HCT116 (cell line): ENCODE measurements at regions not wholly inside any gene's neighbourhood (a gene's known extent, or its start where the extent isn't known, plus 50 kb on each side); places are given as distances from the start of the nearest gene placed in this dataset.

Experiments
- ATAC-seq: fragments of 200-7000 bp; cut with Tn5 transposase; 2 replicates; pipeline ENCODE4 v1.9.1; 2020; ENCODE audit warnings: mild to moderate bottlenecking, moderate library complexity
- BruUV-seq: library from RNA; stranded (reverse); fragments of 400-500 nt; replicated peaks from 2 replicates; lab custom pipeline; 2021; lab: Mats Ljungman, UMichigan
- CTCF ChIA-PET: fragments of 300-600 bp; sonication (Branson Sonifier 250); formaldehyde crosslinking; loops from one replicate; lab custom pipeline; 2021; ENCODE audit warnings: antibody characterized with exemption; lab: Charles Lee
- POLR2A ChIA-PET: fragments of 300-600, 350-600 bp; sonication (Branson Sonifier 250); formaldehyde crosslinking; loops from one replicate; lab custom pipeline; 2021; ENCODE audit warnings: antibody characterized with exemption; lab: Charles Lee
- RAD21 ChIA-PET, 2 experiments: fragments of 300-600 bp; sonication (Branson Sonifier 250); formaldehyde crosslinking; loops; one replicate each; lab custom pipeline; 2023; ENCODE audit warnings: low total read pairs in 2 of 2; ENCODE audit not compliant: uncharacterized antibody in 2 of 2, unreplicated experiment in 2 of 2, low non-redundant PET in 1 of 2; lab: Charles Lee
- DNase-seq: peaks from one replicate; pipeline ENCODE4 v3.0.0-alpha.2; 2010; ENCODE audit warnings: low read depth, low spot score
- H2AFZ ChIP-seq: fragments of 200-600 bp; shearing (Covaris generic), sonication (generic); 2 replicates; pipeline ENCODE4 v1.6.1; 2017; ENCODE audit warnings: low read depth, mixed run types, mixed read lengths, antibody characterized with exemption, low read length; ENCODE audit not compliant: poor library complexity, severe bottlenecking
- H3K27ac ChIP-seq: 2 replicates; pipeline ENCODE4 v1.5.1; 2012; ENCODE audit warnings: low read depth, low read length
- H3K27me3 ChIP-seq: fragments of 200-600 bp; sonication (generic); 2 replicates; pipeline ENCODE4 v1.6.1; 2016; ENCODE audit warnings: mixed run types, low read length, mixed read lengths; ENCODE audit not compliant: insufficient read depth
- H3K36me3 ChIP-seq, 2 experiments: fragments of 200-500 bp in 1 of 2; fragments of 200-600 bp in 1 of 2; sonication (Bioruptor generic) in 1 of 2; sonication (generic) in 1 of 2; 2 replicates each; pipeline versions ENCODE4 v1.5.1 to v1.6.1; 2014 to 2016; ENCODE audit warnings: low read length in 2 of 2, inconsistent platforms in 1 of 2, mixed read lengths in 1 of 2, mixed run types in 1 of 2; ENCODE audit not compliant: insufficient read depth in 2 of 2, control insufficient read depth in 1 of 2
- H3K4me1 ChIP-seq, 2 experiments: fragments of 200-600 bp in 1 of 2; sonication (generic) in 1 of 2; 2 replicates each; pipeline versions ENCODE4 v1.5.1 to v1.6.1; 2012 to 2017; ENCODE audit warnings: low read length in 2 of 2, inconsistent platforms in 1 of 2, mild to moderate bottlenecking in 1 of 2, mixed read lengths in 1 of 2, mixed run types in 1 of 2, moderate library complexity in 1 of 2; ENCODE audit not compliant: insufficient read depth in 2 of 2, control insufficient read depth in 1 of 2
- H3K4me2 ChIP-seq: fragments of 200-600 bp; sonication (generic); 2 replicates; pipeline ENCODE4 v1.6.1; 2017; ENCODE audit warnings: mixed run types, low read length, mixed read lengths
- H3K4me3 ChIP-seq, 2 experiments: fragments of 200-600 bp in 1 of 2; sonication (generic) in 1 of 2; replicated peaks in 1 of 2; 2 replicates each; pipeline ENCODE4 v1.5.1; 2011 to 2016; ENCODE audit warnings: low read length in 2 of 2, control low read depth in 1 of 2, low read depth in 1 of 2, mild to moderate bottlenecking in 1 of 2, mixed read lengths in 1 of 2, mixed run types in 1 of 2
- H3K79me2 ChIP-seq: fragments of 200-600 bp; sonication (generic); 2 replicates; pipeline ENCODE4 v1.6.1; 2017; ENCODE audit warnings: mild to moderate bottlenecking, mixed run types, low read length, moderate library complexity, mixed read lengths; ENCODE audit not compliant: insufficient read depth
- H3K9ac ChIP-seq: fragments of 200-600 bp; sonication (generic); 2 replicates; pipeline ENCODE4 v1.6.1; 2016; ENCODE audit warnings: low read length, mixed read lengths
- H3K9me2 ChIP-seq: fragments of 200-600 bp; sonication (generic), shearing (Covaris generic); 2 replicates; pipeline ENCODE4 v1.6.1; 2017; ENCODE audit warnings: mixed run types, mild to moderate bottlenecking, moderate library complexity; ENCODE audit not compliant: insufficient read depth
- H3K9me3 ChIP-seq, 2 experiments: fragments of 200-500 bp in 1 of 2; fragments of 200-600 bp in 1 of 2; sonication (Bioruptor generic) in 1 of 2; sonication (generic) in 1 of 2; 2 replicates each; pipeline ENCODE4 v1.6.1; 2014 to 2017; ENCODE audit warnings: low read length in 2 of 2, mixed read lengths in 2 of 2, inconsistent platforms in 1 of 2, low read depth in 1 of 2, mild to moderate bottlenecking in 1 of 2, mixed run types in 1 of 2, moderate library complexity in 1 of 2; ENCODE audit not compliant: control insufficient read depth in 1 of 2, insufficient read depth in 1 of 2
- H4K20me1 ChIP-seq: fragments of 200-600 bp; sonication (generic), shearing (Covaris generic); 2 replicates; pipeline ENCODE4 v1.6.1; 2017; ENCODE audit warnings: mixed run types, mild to moderate bottlenecking, moderate library complexity; ENCODE audit not compliant: insufficient read depth
- ATF3 ChIP-seq: IDR thresholded peaks from 2 replicates; pipeline ENCODE4 v1.6.1; 2012
- CBX3 ChIP-seq: IDR thresholded peaks from 2 replicates; pipeline ENCODE4 v1.6.1; 2012; ENCODE audit warnings: low read depth
- CTCF ChIP-seq, 3 experiments: fragments of 200-600 bp in 1 of 3; sonication (generic) in 1 of 3; IDR thresholded peaks in 2 of 3; conservative IDR thresholded peaks in 1 of 3; 2 replicates each; pipeline ENCODE4 v1.5.1; 2012 to 2017; ENCODE audit warnings: low read depth in 2 of 3, low read length in 2 of 3, antibody characterized with exemption in 1 of 3, borderline replicate concordance in 1 of 3, control low read depth in 1 of 3, mild to moderate bottlenecking in 1 of 3, mixed read lengths in 1 of 3, mixed run types in 1 of 3, moderate library complexity in 1 of 3; ENCODE audit not compliant: insufficient read depth in 1 of 3
- EGR1 ChIP-seq: IDR thresholded peaks from 2 replicates; pipeline ENCODE4 v1.6.1; 2012; ENCODE audit warnings: low read depth
- EZH2 ChIP-seq: fragments of 200-600 bp; sonication (generic); IDR thresholded peaks from 2 replicates; pipeline ENCODE4 v1.6.1; 2017; ENCODE audit warnings: antibody characterized with exemption, mixed run types
- EZH2phosphoT487 ChIP-seq: fragments of 200-600 bp; IDR thresholded peaks from 2 replicates; pipeline ENCODE4 v1.6.1; 2018; ENCODE audit warnings: antibody characterized with exemption, borderline replicate concordance
- FOSL1 ChIP-seq: IDR thresholded peaks from 2 replicates; pipeline ENCODE4 v1.6.1; 2012; ENCODE audit warnings: low read depth
- JUND ChIP-seq: IDR thresholded peaks from 2 replicates; pipeline ENCODE4 v1.6.1; 2012
- MAX ChIP-seq: IDR thresholded peaks from 2 replicates; pipeline ENCODE4 v1.6.1; 2012
- POLR2A ChIP-seq: IDR thresholded peaks from 2 replicates; pipeline ENCODE4 v1.7.0; 2011; ENCODE audit warnings: borderline replicate concordance; ENCODE audit not compliant: insufficient read depth, insufficient read length; ENCODE audit errors: extremely low read depth
- REST ChIP-seq: IDR thresholded peaks from 2 replicates; pipeline ENCODE4 v1.6.1; 2012; ENCODE audit warnings: low read depth
- SIN3A ChIP-seq: IDR thresholded peaks from 2 replicates; pipeline ENCODE4 v1.6.1; 2012; ENCODE audit warnings: low read depth
- SP1 ChIP-seq: IDR thresholded peaks from 2 replicates; pipeline ENCODE4 v1.6.1; 2012; ENCODE audit warnings: low read depth
- SRF ChIP-seq: IDR thresholded peaks from 2 replicates; pipeline ENCODE4 v1.6.1; 2012; ENCODE audit warnings: low read depth
- YY1 ChIP-seq: IDR thresholded peaks from 2 replicates; pipeline ENCODE4 v1.6.1; 2011; ENCODE audit warnings: low read length, low read depth, moderate library complexity, mild to moderate bottlenecking; ENCODE audit not compliant: insufficient replicate concordance; ENCODE audit errors: extremely low read depth
- ZBTB33 ChIP-seq: IDR thresholded peaks from 2 replicates; pipeline ENCODE4 v1.6.1; 2011; ENCODE audit warnings: mild to moderate bottlenecking, low read length, moderate library complexity; ENCODE audit not compliant: insufficient replicate concordance; ENCODE audit errors: extremely low read depth
- ZFX ChIP-seq: fragments of 450-650 bp; IDR thresholded peaks from 2 replicates; pipeline ENCODE4 v1.6.1; 2017
- ZNF274 ChIP-seq: fragments of 200-500 bp; sonication (Bioruptor generic); IDR thresholded peaks from 2 replicates; pipeline ENCODE4 v1.6.1; 2014; ENCODE audit warnings: mild to moderate bottlenecking, low read depth, low read length, inconsistent platforms
- intact Hi-C: fragments of 100-400 bp; cut with micrococcal nuclease; formaldehyde crosslinking; loops from 2 replicates; pipeline ENCODE4 v1.10.0; 2022

- H3K9me2 ChIP-seq = no peaks in the 10 kb centered on the region
- peaks cover 0 to 23% of the 10 kb centered on the region in 2 experiments; a peak in 3 of 4 replicates for H3K9me3 ChIP-seq
- no peak overlapping the region for H2AFZ ChIP-seq
- intact Hi-C loops = no loop called here
- TF ChIP-seq EGR1 = no peak
- TF ChIP-seq CBX3 = no peak
- no peak for TF ChIP-seq ZNF274
- TF ChIP-seq POLR2A = no peak
- TF ChIP-seq SRF = no peak
- no peak for TF ChIP-seq REST
- no peak for TF ChIP-seq SP1
- TF ChIP-seq EZH2phosphoT487 = no peak
- no peak for TF ChIP-seq ATF3
- TF ChIP-seq SIN3A = no peak
- TF ChIP-seq FOSL1 = no peak
- TF ChIP-seq YY1 = no peak
- TF ChIP-seq CTCF (IDR thresholded peaks at IDR 0.05 in 2 of 3, conservative IDR thresholded peaks at IDR 0.05 in 1 of 3; ENCODE audit: borderline replicate concordance in 1 of 3, insufficient read depth in 1 of 3, low read depth in 2 of 3, low read length in 2 of 3) = no peak
- no peak for TF ChIP-seq JUND
- TF ChIP-seq ZBTB33 = no peak
- no peak for TF ChIP-seq EZH2
- TF ChIP-seq MAX = no peak
- TF ChIP-seq ZFX = no peak
- TF ChIP-seq, all 23 proteins: peak for 0
- Histone ChIP-seq H3K4me3 (no peak overlapping the region), H3K9ac (no peak overlapping the region), H3K36me3 (no peaks in the 10 kb centered on the region), H3K79me2 (no peaks in the 10 kb centered on the region), H3K27me3 (no peaks in the 10 kb centered on the region), H3K4me2 (no peak overlapping the region), H3K4me1 (no peaks in the 10 kb centered on the region), H4K20me1 (no peaks in the 10 kb centered on the region), H3K27ac (no peak overlapping the region)
- POLR2A ChIA-PET = no interaction called here
- BruUV-seq = no TSS peak
- ATAC-seq = no peak
- RAD21 ChIA-PET = no interaction called here
- DNase-seq = no peak
- CTCF ChIA-PET = no interaction called here
Observed at GRCh38 chr14:83905157-83905556, 1624.8 kb upstream of the FLRT2 start.
